GM23248 (cell line): ENCODE measurements at regions not wholly inside any gene's neighbourhood (a gene's known extent, or its start where the extent isn't known, plus 50 kb on each side); places are given as distances from the start of the nearest gene placed in this dataset.

Experiments used
- DNase-seq: peaks from one replicate; pipeline ENCODE4 v3.0.0-alpha.2; 2015
- H2AFZ ChIP-seq: fragments of 200-600 bp; sonication (generic); 2 replicates; pipeline ENCODE4 v1.6.1; 2016; ENCODE audit warnings: antibody characterized with exemption
- H3F3A ChIP-seq: fragments of 200-600 bp; sonication (generic); 2 replicates; pipeline ENCODE4 v1.6.1; 2016; ENCODE audit warnings: mild to moderate bottlenecking, antibody characterized with exemption, mixed run types; ENCODE audit not compliant: insufficient read depth
- H3K27ac ChIP-seq: fragments of 200-600 bp; sonication (generic); 2 replicates; pipeline ENCODE4 v1.5.1; 2016; ENCODE audit warnings: mild to moderate bottlenecking
- H3K27me3 ChIP-seq: fragments of 200-600 bp; sonication (generic); replicated peaks from 2 replicates; pipeline ENCODE4 v1.6.1; 2016; ENCODE audit warnings: mild to moderate bottlenecking; ENCODE audit not compliant: insufficient read depth
- H3K36me3 ChIP-seq: fragments of 200-600 bp; sonication (generic); 2 replicates; pipeline ENCODE4 v1.6.1; 2016; ENCODE audit warnings: low read depth, mild to moderate bottlenecking
- H3K4me1 ChIP-seq: fragments of 200-600 bp; sonication (generic); 2 replicates; pipeline ENCODE4 v1.6.1; 2016; ENCODE audit warnings: mild to moderate bottlenecking; ENCODE audit not compliant: insufficient read depth
- H3K4me2 ChIP-seq: fragments of 200-600 bp; sonication (generic); one replicate; pipeline ENCODE4 v1.6.1; 2016; ENCODE audit warnings: mild to moderate bottlenecking; ENCODE audit not compliant: unreplicated experiment
- H3K4me3 ChIP-seq: fragments of 200-600 bp; sonication (generic); 2 replicates; pipeline ENCODE4 v1.5.1; 2016; ENCODE audit warnings: mild to moderate bottlenecking
- H3K79me2 ChIP-seq: fragments of 200-600 bp; sonication (generic); 2 replicates; pipeline ENCODE4 v1.6.1; 2016; ENCODE audit warnings: mild to moderate bottlenecking; ENCODE audit not compliant: insufficient read depth
- H3K9ac ChIP-seq: fragments of 200-600 bp; sonication (generic); 2 replicates; pipeline ENCODE4 v1.6.1; 2016; ENCODE audit warnings: mild to moderate bottlenecking
- H3K9me2 ChIP-seq: fragments of 200-600 bp; sonication (generic); 2 replicates; pipeline ENCODE4 v1.6.1; 2016; ENCODE audit warnings: mixed run types, mild to moderate bottlenecking, moderate library complexity; ENCODE audit not compliant: insufficient read depth
- H3K9me3 ChIP-seq: fragments of 200-600 bp; sonication (generic); one replicate; pipeline ENCODE4 v1.6.1; 2017; ENCODE audit warnings: low read depth
- H4K20me1 ChIP-seq: fragments of 200-600 bp; sonication (generic); 2 replicates; pipeline ENCODE4 v1.6.0; 2016; ENCODE audit not compliant: insufficient read depth
- EZH2 ChIP-seq: fragments of 200-600 bp; sonication (generic); IDR thresholded peaks from 2 replicates; pipeline ENCODE4 v1.6.1; 2018; ENCODE audit warnings: antibody characterized with exemption, mild to moderate bottlenecking; ENCODE audit not compliant: insufficient read depth, poor library complexity, severe bottlenecking
- EZH2phosphoT487 ChIP-seq: fragments of 200-600 bp; sonication (generic); IDR thresholded peaks from 2 replicates; pipeline ENCODE4 v1.6.1; 2018; ENCODE audit warnings: antibody characterized with exemption, moderate library complexity, mild to moderate bottlenecking, low read depth; ENCODE audit not compliant: insufficient read depth
- WGBS, 2 experiments: methylation state at CpG; one replicate each; pipeline ENCODE4 v1.1.6; 2015 to 2017; ENCODE audit warnings: low lambda C conversion rate in 2 of 2, low coverage in 1 of 2; ENCODE audit errors: missing lambda C conversion rate in 2 of 2; 5-methylcytosine and 5-hydroxymethylcytosine counted together
- in situ Hi-C: fragments of 300-500 bp; cut with MboI; formaldehyde crosslinking; loops from 2 replicates; pipeline ENCODE4 v1.15.0; 2020

- Histone ChIP-seq H3K27ac (no peak overlapping the region), H3K79me2 (no peaks in the 10 kb centered on the region), H2AFZ (no peak overlapping the region), H3K4me1 (no peaks in the 10 kb centered on the region), H3F3A (no peaks in the 10 kb centered on the region), H3K9me2 (no peaks in the 10 kb centered on the region), H3K4me2 (no peak overlapping the region), H3K27me3 (no peaks in the 10 kb centered on the region), H3K9ac (no peak overlapping the region), H3K4me3 (no peak overlapping the region), H3K36me3 (no peaks in the 10 kb centered on the region), H4K20me1 (no peaks in the 10 kb centered on the region), H3K9me3 (no peaks in the 10 kb centered on the region)
- TF ChIP-seq EZH2 (no peak), EZH2phosphoT487 (no peak)
- WGBS, 2 experiments: 89 to 94% methylated on average over 5 of the region's 5 CpGs
- in situ Hi-C loops: no loop called here
- no peak for DNase-seq
Observed at GRCh38 chr10:78769526-78769925, 299.2 kb upstream of the ZMIZ1 start.

DNA sequence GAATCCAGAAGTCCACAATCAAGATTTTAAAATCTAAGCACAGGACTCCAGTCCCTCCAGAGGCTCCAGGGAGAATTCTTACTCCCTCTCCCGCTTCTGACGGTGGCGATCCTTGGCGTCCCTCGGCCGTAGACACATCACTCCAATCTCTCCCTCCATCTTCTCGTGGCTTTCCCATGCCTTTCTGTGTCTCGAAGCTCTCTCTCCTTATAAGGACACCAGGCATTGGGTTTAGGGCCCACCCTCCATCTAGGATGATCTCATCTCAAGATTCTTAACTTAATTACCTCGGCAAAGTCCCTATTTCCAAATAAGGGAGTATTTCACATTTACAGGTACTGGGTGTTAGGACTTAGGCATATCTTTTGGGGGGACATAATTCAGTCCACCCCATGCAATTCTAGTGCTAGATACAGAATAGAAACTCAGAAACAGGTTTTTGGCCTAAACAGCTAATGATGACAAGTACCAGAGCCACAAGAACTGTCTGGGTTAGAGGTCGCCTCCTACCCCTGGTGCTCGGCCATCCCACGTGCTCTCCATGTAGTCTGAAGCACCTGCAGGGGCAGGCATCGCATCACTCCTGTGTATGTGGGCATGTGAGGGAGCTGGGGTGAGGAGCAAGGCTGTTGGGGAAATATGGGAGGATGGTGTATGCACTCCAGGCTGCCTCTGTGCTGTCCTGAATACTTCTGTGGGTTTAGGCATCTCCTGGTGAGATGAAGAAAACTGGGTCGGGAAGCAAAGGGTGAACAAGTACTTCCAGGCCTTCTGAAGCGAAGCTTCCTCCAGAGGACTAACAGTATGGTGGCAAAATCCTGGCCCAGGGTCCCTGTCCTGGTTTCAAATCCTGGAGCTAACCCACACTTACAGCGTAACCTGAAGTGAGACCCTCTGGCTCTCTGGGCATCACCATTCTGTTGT lies 298.3 kb upstream of the ZMIZ1 start:
- H3K4me2 ChIP-seq: no peak overlapping the region
- no peaks in the 10 kb centered on the region for H3K36me3 ChIP-seq
- H3K4me3 ChIP-seq: no peak overlapping the region
- H3K4me1 ChIP-seq: no peaks in the 10 kb centered on the region
- no peak overlapping the region for H3K27ac ChIP-seq
- H3K79me2 ChIP-seq: no peaks in the 10 kb centered on the region
- no peaks in the 10 kb centered on the region for H4K20me1 ChIP-seq
- H3K9ac ChIP-seq: no peak overlapping the region
- no peak for DNase-seq
- no peaks in the 10 kb centered on the region for H3K9me2 ChIP-seq
- WGBS, 2 experiments: 93 to 94% methylated on average over 16 of the region's 16 CpGs
- in situ Hi-C loops: no loop called here
- H3K27me3 ChIP-seq: no peaks in the 10 kb centered on the region
- no peaks in the 10 kb centered on the region for H3K9me3 ChIP-seq
- TF ChIP-seq EZH2phosphoT487: no peak
- no peak for TF ChIP-seq EZH2
- no peak overlapping the region for H2AFZ ChIP-seq
- H3F3A ChIP-seq: no peaks in the 10 kb centered on the region

GRCh38 chr10:78771260-78771659 lies 297.5 kb upstream of the ZMIZ1 start:
- Histone ChIP-seq H3K4me2 (no peak overlapping the region), H3K27ac (no peak overlapping the region), H3K79me2 (no peaks in the 10 kb centered on the region), H3K9ac (no peak overlapping the region), H3K9me2 (no peaks in the 10 kb centered on the region), H3K4me1 (no peaks in the 10 kb centered on the region), H3K4me3 (no peak overlapping the region), H3K27me3 (no peaks in the 10 kb centered on the region), H2AFZ (no peak overlapping the region), H3F3A (no peaks in the 10 kb centered on the region), H4K20me1 (no peaks in the 10 kb centered on the region), H3K9me3 (no peaks in the 10 kb centered on the region), H3K36me3 (no peaks in the 10 kb centered on the region)
- in situ Hi-C loops: no loop called here
- no peak for DNase-seq
- 83 to 86% methylated on average over 7 of the region's 7 CpGs for WGBS, 2 experiments
- TF ChIP-seq EZH2 (no peak), EZH2phosphoT487 (no peak)

GRCh38 chr10:78771808-78772455 lies 296.8 kb upstream of the ZMIZ1 start:
- in situ Hi-C loops: no loop called here
- Histone ChIP-seq H3K27ac (no peak overlapping the region), H3K36me3 (no peaks in the 10 kb centered on the region), H3K4me3 (no peak overlapping the region), H3K9me3 (no peaks in the 10 kb centered on the region), H3K27me3 (no peaks in the 10 kb centered on the region), H4K20me1 (no peaks in the 10 kb centered on the region), H3K9ac (no peak overlapping the region), H3K9me2 (no peaks in the 10 kb centered on the region), H3K4me2 (no peak overlapping the region), H3F3A (no peaks in the 10 kb centered on the region), H3K4me1 (no peaks in the 10 kb centered on the region), H2AFZ (no peak overlapping the region), H3K79me2 (no peaks in the 10 kb centered on the region)
- 83 to 91% methylated on average over 7 of the region's 7 CpGs for WGBS, 2 experiments
- no peak for DNase-seq
- TF ChIP-seq EZH2phosphoT487 (no peak), EZH2 (no peak)
